K562 (cell line): ENCODE measurements at regions not wholly inside any gene's neighbourhood (a gene's known extent, or its start where the extent isn't known, plus 50 kb on each side); places are given as distances from the start of the nearest gene placed in this dataset.

Experiments
- ATAC-seq: fragments of 200-7000 bp; cut with Tn5 transposase; 3 replicates; pipeline ENCODE4 v1.9.1; 2020; ENCODE audit warnings: moderate library complexity
- BruUV-seq: library from RNA; stranded (reverse); fragments of 400-500 nt; replicated peaks from 2 replicates; lab custom pipeline; 2021; lab: Mats Ljungman, UMichigan
- CTCF ChIA-PET: fragments of 300-600 bp; formaldehyde crosslinking; extraction: SDS; loops from one replicate; lab custom pipeline; 2021; ENCODE audit warnings: low intra/inter-chr PET ratio; lab: Yijun Ruan, JAX
- POLR2A ChIA-PET: fragments of 300-600, 350-650 bp; sonication (Branson Sonifier 250); formaldehyde crosslinking; extraction: SDS; loops from one replicate; lab custom pipeline; 2021; ENCODE audit warnings: antibody characterized with exemption, inconsistent platforms; lab: Yijun Ruan, JAX
- DNase-seq, 4 experiments: peaks; one replicate each; pipeline versions ENCODE4 v3.0.0 to v3.0.0-alpha.2; 2011 to 2018; ENCODE audit warnings: low spot score in 3 of 4, mixed read lengths in 3 of 4; ENCODE audit errors: extremely low read depth in 1 of 4
- FAIRE-seq: peaks from 2 replicates; lab custom pipeline; 2011; peaks lifted over from hg19 to GRCh38; lab: Jason Lieb, UNC
- H2AFZ ChIP-seq: 2 replicates; pipeline ENCODE4 v1.6.0; 2011; ENCODE audit warnings: low read depth, low read length, control low read depth, inconsistent platforms
- H3K27ac ChIP-seq: fragments of 200-600 bp; 3 replicates; pipeline ENCODE4 v1.8.0; 2011; ENCODE audit warnings: low read depth, mild to moderate bottlenecking, control low read depth, inconsistent platforms, low read length, moderate library complexity, mixed read lengths; ENCODE audit errors: extremely low read depth
- H3K27me3 ChIP-seq, 2 experiments: fragments of 300-600 bp in 1 of 2; 2 replicates in 1 of 2; 3 replicates in 1 of 2; pipeline versions ENCODE4 v1.6.0 to v1.8.0; 2011; ENCODE audit warnings: inconsistent platforms in 2 of 2, low read length in 2 of 2, mild to moderate bottlenecking in 1 of 2, mixed read lengths in 1 of 2, moderate library complexity in 1 of 2; ENCODE audit not compliant: control insufficient read depth in 2 of 2, insufficient read depth in 2 of 2
- H3K36me3 ChIP-seq: fragments of 300-600 bp; 3 replicates; pipeline ENCODE4 v1.8.0; 2011; ENCODE audit warnings: mild to moderate bottlenecking, low read length, inconsistent platforms; ENCODE audit not compliant: control insufficient read depth, insufficient read depth
- H3K4me1 ChIP-seq, 2 experiments: fragments of 200-600 bp in 1 of 2; replicated peaks in 1 of 2; 2 replicates in 1 of 2; 3 replicates in 1 of 2; pipeline versions ENCODE4 v1.5.1 to v1.8.0; 2011; ENCODE audit warnings: inconsistent platforms in 2 of 2, low read length in 2 of 2, mild to moderate bottlenecking in 1 of 2, mixed read lengths in 1 of 2, moderate library complexity in 1 of 2; ENCODE audit not compliant: control insufficient read depth in 2 of 2, insufficient read depth in 2 of 2
- H3K4me2 ChIP-seq: 2 replicates; pipeline ENCODE4 v1.6.1; 2011; ENCODE audit warnings: low read length, control low read depth, inconsistent platforms, mixed read lengths; ENCODE audit not compliant: insufficient read depth
- H3K4me3 ChIP-seq: fragments of 200-600 bp; sonication (generic), shearing (Covaris generic); 2 replicates; pipeline ENCODE4 v1.5.1; 2016; ENCODE audit warnings: control low read depth, inconsistent platforms
- H3K79me2 ChIP-seq: fragments of 200-600 bp; 3 replicates; pipeline ENCODE4 v1.8.0; 2011; ENCODE audit warnings: low read length, inconsistent platforms; ENCODE audit not compliant: control insufficient read depth, insufficient read depth
- H3K9ac ChIP-seq, 2 experiments: 2 replicates each; pipeline versions ENCODE4 v1.6.0 to v1.6.1; 2011; ENCODE audit warnings: low read depth in 2 of 2, low read length in 2 of 2, control low read depth in 1 of 2, inconsistent platforms in 1 of 2, mild to moderate bottlenecking in 1 of 2, mixed read lengths in 1 of 2; ENCODE audit not compliant: insufficient read depth in 1 of 2
- H3K9me1 ChIP-seq: one replicate; pipeline ENCODE4 v1.6.0; 2011; ENCODE audit warnings: inconsistent platforms, mild to moderate bottlenecking, low read length, moderate library complexity; ENCODE audit not compliant: control insufficient read depth, insufficient read depth
- H3K9me3 ChIP-seq: replicated peaks from 2 replicates; pipeline ENCODE4 v1.5.1; 2011; ENCODE audit warnings: low read depth, low read length, inconsistent platforms; ENCODE audit not compliant: control insufficient read depth, insufficient read depth
- H4K20me1 ChIP-seq: replicated peaks from 2 replicates; pipeline ENCODE4 v1.6.1; 2011; ENCODE audit warnings: low read length, inconsistent platforms, mixed read lengths; ENCODE audit not compliant: control insufficient read depth, insufficient read depth
- CBX1 ChIP-seq: sonication (generic); IDR thresholded peaks from 2 replicates; pipeline ENCODE4 v1.6.1; 2016; ENCODE audit warnings: antibody characterized with exemption, low read depth, mild to moderate bottlenecking
- CHD7 ChIP-seq: fragments of 200-600 bp; sonication (generic); IDR thresholded peaks from one replicate; pipeline ENCODE4 v1.6.1; 2012; ENCODE audit warnings: mild to moderate bottlenecking, low read depth, low read length, inconsistent platforms
- DPF2 ChIP-seq: fragments of 450-650 bp; IDR thresholded peaks from 2 replicates; pipeline ENCODE4 v1.6.1; 2016
- EWSR1 ChIP-seq: fragments of 450-650 bp; IDR thresholded peaks from 2 replicates; pipeline ENCODE4 v1.6.1; 2018; ENCODE audit warnings: borderline replicate concordance, mild to moderate bottlenecking, low read depth, moderate library complexity; ENCODE audit not compliant: partially characterized antibody
- JUNB ChIP-seq: fragments of 450-650 bp; formaldehyde crosslinking; conservative IDR thresholded peaks from 2 replicates; pipeline ENCODE4 v1.4.0; 2020; ENCODE audit warnings: mild to moderate bottlenecking
- KDM2B ChIP-seq: fragments of 250-450 bp; sonication (Bioruptor Pico); IDR thresholded peaks from 2 replicates; pipeline ENCODE4 v1.8.0; 2021; ENCODE audit warnings: mild to moderate bottlenecking, moderate library complexity
- MBD1 ChIP-seq: fragments of 250-450 bp; sonication (Bioruptor Pico); IDR thresholded peaks from 2 replicates; pipeline ENCODE4 v1.8.0; 2022; ENCODE audit warnings: inconsistent platforms
- WGBS: fragments of 100-300 bp; shearing (Covaris generic); methylation state at CpG from one replicate; pipeline ENCODE4 v1.1.6; 2016; ENCODE audit warnings: low coverage, mixed read lengths; ENCODE audit not compliant: insufficient coverage; ENCODE audit errors: missing lambda C conversion rate; 5-methylcytosine and 5-hydroxymethylcytosine counted together
- in situ Hi-C: fragments of 300-500 bp; cut with MboI; formaldehyde crosslinking; loops from 4 replicates; pipeline ENCODE4 v1.15.0; 2018; ENCODE audit warnings: inconsistent platforms, mixed read lengths
- intact Hi-C: fragments of 100-400 bp; cut with micrococcal nuclease; formaldehyde crosslinking; loops from 2 replicates; pipeline ENCODE4 v1.14.2; 2022
- TF ChIP-seq, protein P1 (sequence below): fragments of 250-450 bp; sonication (Bioruptor Pico); IDR thresholded peaks from 2 replicates; pipeline ENCODE4 v1.8.0; 2022; ENCODE audit warnings: inconsistent platforms, mild to moderate bottlenecking, moderate library complexity, borderline replicate concordance

DNA sequence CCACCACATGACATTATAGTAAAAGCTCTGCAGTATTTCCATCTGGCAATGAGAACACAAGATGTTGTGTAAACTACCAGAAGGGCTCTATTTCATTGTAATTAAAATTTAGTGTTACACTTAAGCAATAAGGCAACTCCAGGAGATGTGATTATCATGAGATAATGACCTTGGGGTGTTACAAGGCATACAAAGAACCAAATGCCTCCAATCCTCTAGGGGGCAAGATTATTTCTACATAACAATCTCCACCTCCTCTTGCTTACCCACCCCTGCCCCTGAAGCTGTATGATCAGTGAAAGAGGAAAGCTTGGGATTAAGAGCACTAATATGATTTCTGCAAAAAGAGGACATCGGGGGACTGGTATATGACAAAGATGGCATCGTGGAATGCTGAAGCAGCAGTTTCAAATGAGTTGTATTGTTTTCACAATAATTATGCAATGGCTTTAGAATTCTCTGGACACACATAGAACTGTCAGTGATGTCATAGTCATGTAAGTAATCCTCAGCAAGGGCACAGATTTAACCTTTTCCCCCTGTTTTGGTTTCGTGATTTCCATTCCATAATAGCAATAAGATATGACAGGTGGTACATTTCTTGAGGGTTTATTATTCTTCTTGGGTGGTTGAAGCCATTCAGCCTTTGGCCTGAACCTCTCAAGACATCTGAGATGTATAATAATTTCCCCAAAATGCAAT is 295.3 kb downstream of the MZT1 start:
- no peaks in the 10 kb centered on the region for H3K36me3 ChIP-seq
- no peaks in the 10 kb centered on the region for H3K27me3 ChIP-seq
- H4K20me1 ChIP-seq = no peaks in the 10 kb centered on the region
- H2AFZ ChIP-seq = no peak overlapping the region
- intact Hi-C loops = no loop called here
- H3K9me3 ChIP-seq = no peaks in the 10 kb centered on the region
- no TSS peak for BruUV-seq
- WGBS = 0% methylated on average over 3 of the region's 3 CpGs
- H3K9me1 ChIP-seq = no peaks in the 10 kb centered on the region
- DNase-seq (no peak), ATAC-seq (no peak), FAIRE-seq (no peak)
- H3K4me1 ChIP-seq = no peaks in the 10 kb centered on the region
- no peak overlapping the region for H3K9ac ChIP-seq
- no peaks in the 10 kb centered on the region for H3K79me2 ChIP-seq
- POLR2A ChIA-PET = no interaction called here
- H3K27ac ChIP-seq = no peak overlapping the region
- H3K4me3 ChIP-seq = no peak overlapping the region
- CTCF ChIA-PET = no interaction called here
- H3K4me2 ChIP-seq = no peak overlapping the region
- in situ Hi-C loops = no loop called here
- TF ChIP-seq MBD1 (CRISPR knock-in tag) = no peak
- TF ChIP-seq JUNB = no peak
- no peak for TF ChIP-seq KDM2B (CRISPR knock-in tag)
- no peak for TF ChIP-seq DPF2
- TF ChIP-seq EWSR1 = no peak
- TF ChIP-seq, protein P1, sequence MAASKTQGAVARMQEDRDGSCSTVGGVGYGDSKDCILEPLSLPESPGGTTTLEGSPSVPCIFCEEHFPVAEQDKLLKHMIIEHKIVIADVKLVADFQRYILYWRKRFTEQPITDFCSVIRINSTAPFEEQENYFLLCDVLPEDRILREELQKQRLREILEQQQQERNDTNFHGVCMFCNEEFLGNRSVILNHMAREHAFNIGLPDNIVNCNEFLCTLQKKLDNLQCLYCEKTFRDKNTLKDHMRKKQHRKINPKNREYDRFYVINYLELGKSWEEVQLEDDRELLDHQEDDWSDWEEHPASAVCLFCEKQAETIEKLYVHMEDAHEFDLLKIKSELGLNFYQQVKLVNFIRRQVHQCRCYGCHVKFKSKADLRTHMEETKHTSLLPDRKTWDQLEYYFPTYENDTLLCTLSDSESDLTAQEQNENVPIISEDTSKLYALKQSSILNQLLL (CRISPR knock-in tag) = no peak
- TF ChIP-seq CHD7 = no peak
- TF ChIP-seq CBX1 = no peak
